GM12878 (cell line): ENCODE measurements at regions not wholly inside any gene's neighbourhood (a gene's known extent, or its start where the extent isn't known, plus 50 kb on each side); places are given as distances from the start of the nearest gene placed in this dataset.

Experiments used
- KDM1A ChIP-seq: fragments of 200-600 bp; sonication (generic); IDR thresholded peaks from 2 replicates; pipeline ENCODE4 v1.6.1; 2016; ENCODE audit warnings: borderline replicate concordance
- POLR2AphosphoS5 ChIP-seq: IDR thresholded peaks from 2 replicates; pipeline ENCODE4 v1.6.1; 2011; ENCODE audit warnings: mild to moderate bottlenecking, low read length, inconsistent platforms

DNA sequence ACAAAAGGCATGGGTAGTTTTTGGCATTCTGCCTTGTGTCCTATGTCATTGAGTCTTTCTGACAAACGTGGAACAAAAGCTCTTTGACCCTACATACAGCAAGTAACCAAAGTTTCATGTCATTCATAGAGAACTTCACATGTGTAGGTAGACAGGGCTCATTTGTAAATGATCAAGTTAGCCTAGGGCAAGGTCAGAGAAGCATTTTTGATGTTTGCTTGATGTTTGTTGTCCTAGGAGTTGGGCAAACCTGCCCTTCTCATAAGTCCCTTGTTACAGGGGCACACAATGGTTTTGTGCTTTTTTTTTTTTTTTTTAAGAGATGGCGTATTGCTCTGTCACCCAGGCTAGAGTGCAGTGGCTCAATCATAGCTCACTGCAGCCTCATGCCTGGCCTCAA is 83.3 kb upstream of the FAM136A start:
- TF ChIP-seq POLR2AphosphoS5: no peak
- TF ChIP-seq KDM1A: no peak
